Right cardiac atrium (tissue), 5 donors: ENCODE measurements at regions not wholly inside any gene's neighbourhood (a gene's known extent, or its start where the extent isn't known, plus 50 kb on each side); places are given as distances from the start of the nearest gene placed in this dataset.
"Not testable (repeated sequence)": the region's sequence is repeated elsewhere in the genome, so short reads cannot be mapped to it uniquely, and the experiment has no call there.

Source experiments
- ATAC-seq, 2 donors: fragments of 200-7000 bp; cut with Tn5 transposase; one replicate each; pipeline versions ENCODE4 v1.8.0 to v1.9.1; 2020; ENCODE audit warnings: moderate library complexity in 2 of 2, mild to moderate bottlenecking in 1 of 2
- DNase-seq, 3 donors: peaks; one replicate each; pipeline ENCODE4 v3.0.0-alpha.2; 2020
- H3K27ac ChIP-seq: one replicate; pipeline ENCODE4 v1.5.1; 2013; ENCODE audit warnings: mild to moderate bottlenecking, low read length, control low read depth, moderate library complexity
- H3K27me3 ChIP-seq: one replicate; pipeline ENCODE4 v1.6.1; 2013; ENCODE audit not compliant: control insufficient read depth, insufficient read depth
- H3K4me1 ChIP-seq: one replicate; pipeline ENCODE4 v1.6.1; 2013; ENCODE audit warnings: low read length; ENCODE audit not compliant: control insufficient read depth, insufficient read depth
- H3K4me3 ChIP-seq: one replicate; pipeline ENCODE4 v1.5.1; 2013; ENCODE audit warnings: low read length, control low read depth
- H3K9me3 ChIP-seq: one replicate; pipeline ENCODE4 v1.6.1; 2013; ENCODE audit warnings: low read length; ENCODE audit not compliant: control insufficient read depth
- WGBS: extraction: QIAGEN DNeasy Blood & Tissue Kit; methylation state at CpG from one replicate; pipeline ENCODE4 v1.1.7; 2013; 5-methylcytosine and 5-hydroxymethylcytosine counted together
- intact Hi-C, 4 donors: fragments of 100-400 bp; cut with DNase I; formaldehyde crosslinking; loops; one replicate each; pipeline versions ENCODE4 v1.11.0 to v1.14.0; 2022 to 2023
- donor health status: healthy with polysubstance abuse.
- donor health status: DM: no; HTN: yes; CAD: no.
- donor health status: DM: no; HTN: no; CAD: no.
- donor health status: DM: no; HTN: yes; CAD: no; lungs with severe emphysema.
- donor health status: DM: yes; HTN: yes; CAD: no.

GRCh38 chr6:167706313-167707109 lies 120.2 kb upstream of the AFDN start:
- DNase-seq (no peak), ATAC-seq (no peak)
- 85% methylated on average over 28 of the region's 28 CpGs for WGBS
- no peak overlapping the region for H3K27ac ChIP-seq
- intact Hi-C loops: no loop called here
- H3K4me1 ChIP-seq: no peaks in the 10 kb centered on the region
- H3K9me3 ChIP-seq: no peaks in the 10 kb centered on the region
- no peak overlapping the region for H3K4me3 ChIP-seq
- H3K27me3 ChIP-seq: no peaks in the 10 kb centered on the region

GRCh38 chr6:167707686-167708500 lies 118.8 kb upstream of the AFDN start:
- WGBS: 84% methylated on average over 25 of the region's 25 CpGs
- Histone ChIP-seq H3K27me3 (no peaks in the 10 kb centered on the region), H3K9me3 (no peaks in the 10 kb centered on the region), H3K4me1 (no peaks in the 10 kb centered on the region), H3K27ac (no peak overlapping the region), H3K4me3 (no peak overlapping the region)
- DNase-seq (no peak), ATAC-seq (no peak)
- intact Hi-C loops: no loop called here

- intact Hi-C loops: no loop called here
- ATAC-seq (no peak), DNase-seq (no peak)
- 81% methylated on average over 15 of the region's 15 CpGs for WGBS
- no peak overlapping the region for H3K27ac ChIP-seq
- no peaks in the 10 kb centered on the region for H3K9me3 ChIP-seq
- H3K4me1 ChIP-seq: no peaks in the 10 kb centered on the region
- H3K4me3 ChIP-seq: no peak overlapping the region
- H3K27me3 ChIP-seq: no peaks in the 10 kb centered on the region
These were observed 118.1 kb upstream of the AFDN start for GRCh38 chr6:167708501-167709094.

- no peaks in the 10 kb centered on the region for H3K27me3 ChIP-seq
- H3K27ac ChIP-seq: no peak overlapping the region
- intact Hi-C loops: no loop called here
- no peaks in the 10 kb centered on the region for H3K9me3 ChIP-seq
- H3K4me3 ChIP-seq: no peak overlapping the region
- ATAC-seq: no peak
- H3K4me1 ChIP-seq: no peaks in the 10 kb centered on the region
- 76% methylated on average over 7 of the region's 7 CpGs for WGBS
- DNase-seq: no peak
These were observed 117.5 kb upstream of the AFDN start for GRCh38 chr6:167709196-167709595.

GRCh38 chr6:167709776-167710336 lies 116.9 kb upstream of the AFDN start:
- 96% methylated on average over 11 of the region's 11 CpGs for WGBS
- ATAC-seq, H3K4me3 ChIP-seq, H3K4me1 ChIP-seq, DNase-seq, H3K27ac ChIP-seq, H3K27me3 ChIP-seq, intact Hi-C loops, H3K9me3 ChIP-seq: not testable (repeated sequence)

GRCh38 chr6:167710363-167710920 lies 116.3 kb upstream of the AFDN start:
- H3K9me3 ChIP-seq: no peaks in the 10 kb centered on the region
- intact Hi-C loops: no loop called here
- 72% methylated on average over 13 of the region's 13 CpGs for WGBS

GRCh38 chr6:167711211-167711610 lies 115.5 kb upstream of the AFDN start:
- Histone ChIP-seq H3K9me3 (no peaks in the 10 kb centered on the region), H3K27me3 (no peaks in the 10 kb centered on the region), H3K4me1 (no peaks in the 10 kb centered on the region), H3K4me3 (no peak overlapping the region), H3K27ac (no peak overlapping the region)
- DNase-seq (no peak), ATAC-seq (no peak)
- intact Hi-C loops: no loop called here
- WGBS: 84% methylated on average over 8 of the region's 8 CpGs

More at GRCh38 chr6:167710363-167710920, 116.3 kb upstream of the AFDN start:
- Histone ChIP-seq H3K27ac (no peak overlapping the region), H3K27me3 (no peaks in the 10 kb centered on the region), H3K4me3 (no peak overlapping the region), H3K4me1 (no peaks in the 10 kb centered on the region)
- ATAC-seq (no peak), DNase-seq (no peak)

- no peaks in the 10 kb centered on the region for H3K27me3 ChIP-seq
- H3K27ac ChIP-seq: no peak overlapping the region
- intact Hi-C loops: no loop called here
- H3K4me1 ChIP-seq: no peaks in the 10 kb centered on the region
- WGBS: 69% methylated on average over 18 of the region's 19 CpGs
- no peak overlapping the region for H3K4me3 ChIP-seq
- H3K9me3 ChIP-seq: no peaks in the 10 kb centered on the region
- peak; percentile 59 to 73 for ATAC-seq
- peak in 1 of 3 donors; percentile 56 for DNase-seq
These were observed 114.7 kb upstream of the AFDN start for GRCh38 chr6:167711768-167712730.

GRCh38 chr6:167712731-167713475 lies 113.8 kb upstream of the AFDN start:
- H3K4me1 ChIP-seq: no peaks in the 10 kb centered on the region
- H3K4me3 ChIP-seq: no peak overlapping the region
- 82% methylated on average over 18 of the region's 18 CpGs for WGBS
- intact Hi-C loops: no loop called here
- H3K27me3 ChIP-seq: no peaks in the 10 kb centered on the region
- H3K27ac ChIP-seq: no peak overlapping the region
- peak in 1 of 2 donors; percentile 37 for ATAC-seq
- no peak for DNase-seq
- H3K9me3 ChIP-seq: no peaks in the 10 kb centered on the region
